ENCODE measurements at regions not wholly inside any gene's neighbourhood (a gene's known extent, or its start where the extent isn't known, plus 50 kb on each side); places are given as distances from the start of the nearest gene placed in this dataset.

DNA sequence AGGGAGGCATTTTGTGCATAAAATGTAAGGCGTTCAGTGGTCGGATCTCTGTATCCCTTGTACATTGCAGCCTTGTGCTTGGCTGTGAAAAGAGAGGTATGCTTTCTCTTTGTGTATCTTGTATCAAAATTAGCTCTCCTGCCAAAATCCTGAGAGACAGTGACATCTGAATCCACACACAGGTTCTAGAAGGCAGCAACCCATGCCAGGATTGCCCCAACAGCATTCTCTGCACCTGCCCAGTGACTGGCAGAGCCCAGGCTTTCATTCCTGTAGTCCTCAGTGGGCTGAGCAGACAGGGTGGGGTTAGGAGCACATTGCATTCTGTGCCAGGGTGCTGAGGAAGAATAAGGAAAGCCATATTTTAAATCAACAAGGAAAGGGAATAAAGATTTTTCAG is 740.3 kb upstream of the RAB6C start:
- TF ChIP-seq, protein P1, sequence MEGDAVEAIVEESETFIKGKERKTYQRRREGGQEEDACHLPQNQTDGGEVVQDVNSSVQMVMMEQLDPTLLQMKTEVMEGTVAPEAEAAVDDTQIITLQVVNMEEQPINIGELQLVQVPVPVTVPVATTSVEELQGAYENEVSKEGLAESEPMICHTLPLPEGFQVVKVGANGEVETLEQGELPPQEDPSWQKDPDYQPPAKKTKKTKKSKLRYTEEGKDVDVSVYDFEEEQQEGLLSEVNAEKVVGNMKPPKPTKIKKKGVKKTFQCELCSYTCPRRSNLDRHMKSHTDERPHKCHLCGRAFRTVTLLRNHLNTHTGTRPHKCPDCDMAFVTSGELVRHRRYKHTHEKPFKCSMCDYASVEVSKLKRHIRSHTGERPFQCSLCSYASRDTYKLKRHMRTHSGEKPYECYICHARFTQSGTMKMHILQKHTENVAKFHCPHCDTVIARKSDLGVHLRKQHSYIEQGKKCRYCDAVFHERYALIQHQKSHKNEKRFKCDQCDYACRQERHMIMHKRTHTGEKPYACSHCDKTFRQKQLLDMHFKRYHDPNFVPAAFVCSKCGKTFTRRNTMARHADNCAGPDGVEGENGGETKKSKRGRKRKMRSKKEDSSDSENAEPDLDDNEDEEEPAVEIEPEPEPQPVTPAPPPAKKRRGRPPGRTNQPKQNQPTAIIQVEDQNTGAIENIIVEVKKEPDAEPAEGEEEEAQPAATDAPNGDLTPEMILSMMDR (IDR thresholded peaks at IDR 0.05; ENCODE audit: low read depth, low read length, missing control alignments): no peak
- no peaks in the 10 kb centered on the region for H3K36me3 ChIP-seq (replicated peaks)
- in situ Hi-C loops (cut with HindIII; ENCODE audit: low pct_ligation_motif_present, low sequenced_read_pairs): no loop called here

DNA sequence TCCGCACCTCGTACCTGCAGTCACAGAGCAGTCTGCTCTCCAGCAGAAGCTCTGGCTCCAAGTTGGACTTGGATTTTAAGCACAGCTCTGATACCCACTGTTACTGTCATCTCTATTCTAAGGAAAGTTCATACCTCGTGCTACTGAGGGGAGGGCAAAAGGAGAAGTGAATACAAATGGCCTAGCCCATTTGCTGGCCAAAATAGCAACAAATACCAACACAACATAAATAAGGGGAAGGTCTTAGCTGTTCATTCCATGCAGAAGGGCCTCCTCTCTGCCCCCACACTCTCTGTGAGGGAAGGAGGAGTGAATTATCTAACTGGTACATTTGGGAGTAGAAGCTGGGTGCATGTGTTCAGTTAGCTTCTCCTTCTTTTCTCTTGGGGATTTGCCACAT is 739.4 kb upstream of the RAB6C start:
- TF ChIP-seq, protein P1 (IDR thresholded peaks at IDR 0.05; ENCODE audit: low read depth, low read length, missing control alignments): no peak
- no peak for DNase-seq
- Histone ChIP-seq H3K4me3 (ENCODE audit: low read depth, low read length) (no peak overlapping the region), H3K27me3 (replicated peaks) (no peaks in the 10 kb centered on the region), H3K36me3 (replicated peaks) (no peaks in the 10 kb centered on the region), H3K27ac (no peak overlapping the region)
- in situ Hi-C loops (cut with HindIII; ENCODE audit: low pct_ligation_motif_present, low sequenced_read_pairs): no loop called here

More for the DNA sequence above, 740.3 kb upstream of the RAB6C start:
- Histone ChIP-seq H3K27me3 (replicated peaks) (no peaks in the 10 kb centered on the region), H3K27ac (no peak overlapping the region), H3K4me3 (ENCODE audit: low read depth, low read length) (no peak overlapping the region)
- DNase-seq: no peak

DNA sequence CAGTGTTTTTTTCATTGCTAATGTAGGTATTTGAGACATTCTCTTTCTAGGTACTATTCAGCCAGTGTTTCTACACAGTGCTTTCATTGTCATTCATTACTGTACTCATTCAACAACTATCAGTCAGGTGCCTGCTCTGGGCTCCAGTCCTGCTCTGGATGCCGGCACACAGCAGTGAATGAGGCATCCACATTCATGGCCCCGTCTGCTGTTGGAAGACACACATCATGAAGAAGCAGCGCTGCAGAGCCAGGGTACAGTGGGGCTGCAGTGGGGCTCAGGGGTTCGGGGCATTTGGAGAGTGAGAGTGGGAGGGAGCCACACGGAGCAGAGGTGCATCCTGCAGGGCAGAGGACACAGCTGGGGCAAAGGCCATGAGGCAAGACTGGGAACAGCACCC is 737.2 kb upstream of the RAB6C start:
- DNase-seq: no peak
- H3K27ac ChIP-seq: no peak overlapping the region
- TF ChIP-seq, protein P1 (IDR thresholded peaks at IDR 0.05; ENCODE audit: low read depth, low read length, missing control alignments): no peak
- no peaks in the 10 kb centered on the region for H3K36me3 ChIP-seq (replicated peaks)
- in situ Hi-C loops (cut with HindIII; ENCODE audit: low pct_ligation_motif_present, low sequenced_read_pairs): no loop called here
- H3K4me3 ChIP-seq (ENCODE audit: low read depth, low read length): no peak overlapping the region
- no peaks in the 10 kb centered on the region for H3K27me3 ChIP-seq (replicated peaks)

DNA sequence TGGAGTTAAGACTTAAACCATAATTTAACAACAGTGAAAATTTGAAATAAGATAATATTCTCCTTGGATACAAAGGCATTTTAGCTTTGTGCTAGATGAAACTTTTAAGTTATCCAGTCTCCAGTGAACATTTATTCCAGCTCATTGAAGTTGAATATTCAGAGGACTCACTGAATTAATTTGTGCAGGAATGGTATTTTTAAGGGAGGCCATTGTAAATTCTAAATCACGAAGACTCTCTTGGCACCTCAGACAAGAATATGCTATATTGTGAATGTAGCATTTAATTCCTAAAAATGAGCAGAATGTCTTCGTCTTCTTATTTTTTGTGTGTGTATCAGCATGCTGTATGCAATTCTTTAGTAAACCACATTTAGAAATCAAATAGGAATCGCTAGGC is 731.7 kb upstream of the RAB6C start:
- no peak for DNase-seq

DNA sequence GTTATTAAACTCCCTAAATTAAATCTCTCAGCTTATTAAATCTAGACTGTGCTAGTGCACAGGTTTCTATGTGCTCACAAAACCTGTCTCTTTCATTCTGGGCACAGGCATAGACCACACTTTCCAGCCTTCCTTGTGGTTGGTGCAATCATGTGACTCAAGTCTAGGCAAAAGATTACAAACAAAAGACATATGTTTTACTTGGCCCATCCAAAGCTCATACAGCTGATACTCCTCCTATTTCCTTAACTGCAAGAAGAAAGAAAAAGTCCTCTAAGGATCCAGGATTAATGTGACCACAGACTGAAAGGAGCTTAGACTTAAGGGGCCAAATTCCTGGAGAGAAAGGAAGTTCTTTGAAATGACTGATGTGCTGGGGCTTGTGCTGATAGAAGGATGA is 731.3 kb upstream of the RAB6C start:
- H3K36me3 ChIP-seq (replicated peaks): no peaks in the 10 kb centered on the region
- H3K4me3 ChIP-seq (ENCODE audit: low read depth, low read length): no peak overlapping the region
- H3K27me3 ChIP-seq (replicated peaks): no peaks in the 10 kb centered on the region
- H3K27ac ChIP-seq: no peak overlapping the region
- DNase-seq: no peak
- TF ChIP-seq, protein P1 (IDR thresholded peaks at IDR 0.05; ENCODE audit: low read depth, low read length, missing control alignments): no peak
- in situ Hi-C loops (cut with HindIII; ENCODE audit: low pct_ligation_motif_present, low sequenced_read_pairs): no loop called here

More for the DNA sequence above, 731.7 kb upstream of the RAB6C start:
- Histone ChIP-seq H3K4me3 (ENCODE audit: low read depth, low read length) (no peak overlapping the region), H3K36me3 (replicated peaks) (no peaks in the 10 kb centered on the region), H3K27me3 (replicated peaks) (no peaks in the 10 kb centered on the region), H3K27ac (no peak overlapping the region)
- TF ChIP-seq, protein P1 (IDR thresholded peaks at IDR 0.05; ENCODE audit: low read depth, low read length, missing control alignments): no peak
- in situ Hi-C loops (cut with HindIII; ENCODE audit: low pct_ligation_motif_present, low sequenced_read_pairs): no loop called here

DNA sequence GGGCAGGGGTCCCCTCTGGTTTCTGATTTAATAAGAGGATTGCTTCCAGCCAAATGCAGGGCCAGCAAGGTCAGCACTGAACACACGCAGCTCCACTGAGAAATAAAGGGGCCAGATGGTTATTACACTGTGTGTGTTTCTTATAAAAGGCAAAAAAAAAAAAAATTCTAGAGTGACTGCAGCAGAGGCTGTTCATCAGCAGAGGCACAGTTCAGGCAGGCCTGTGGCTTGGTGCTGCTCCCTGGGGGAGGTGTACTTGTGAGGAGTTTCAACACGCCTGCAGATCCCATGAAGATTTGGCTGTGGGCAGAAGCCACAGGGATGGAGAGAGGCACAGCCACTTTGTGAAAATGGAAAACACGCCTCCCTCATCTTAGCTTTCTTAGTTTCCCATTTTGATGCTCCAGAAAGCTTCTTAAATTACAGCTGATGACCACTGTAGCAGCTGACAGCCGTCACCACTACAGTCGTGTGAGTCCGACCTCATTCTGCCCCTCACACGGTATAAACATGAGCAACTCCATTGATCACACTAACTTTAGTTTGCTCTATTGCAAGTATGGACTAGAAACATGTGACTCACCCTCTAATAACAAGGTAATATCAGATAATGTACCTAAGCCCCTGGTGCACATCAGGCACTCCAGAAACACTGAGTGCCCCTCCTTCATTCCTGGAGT is 726.5 kb upstream of the RAB6C start:
- Histone ChIP-seq H3K4me3 (ENCODE audit: low read depth, low read length) (no peak overlapping the region), H3K36me3 (replicated peaks) (no peaks in the 10 kb centered on the region), H3K27ac (no peak overlapping the region), H3K27me3 (replicated peaks) (no peaks in the 10 kb centered on the region)
- TF ChIP-seq, protein P1 (IDR thresholded peaks at IDR 0.05; ENCODE audit: low read depth, low read length, missing control alignments): no peak
- no peak for DNase-seq
- in situ Hi-C loops (cut with HindIII; ENCODE audit: low pct_ligation_motif_present, low sequenced_read_pairs): no loop called here

Measured in brain microvascular endothelial cell (primary cell).